D721Med (cell line): ENCODE measurements at regions not wholly inside any gene's neighbourhood (a gene's known extent, or its start where the extent isn't known, plus 50 kb on each side); places are given as distances from the start of the nearest gene placed in this dataset.

Experiments
- DNase-seq: peaks from one replicate; pipeline ENCODE4 v3.0.0; 2011; ENCODE audit warnings: low spot score; ENCODE audit not compliant: insufficient read length
- FAIRE-seq: peaks from 2 replicates; lab custom pipeline; 2011; peaks lifted over from hg19 to GRCh38; lab: Jason Lieb, UNC
- CTCF ChIP-seq: IDR thresholded peaks from 2 replicates; pipeline ENCODE4 v1.5.1; 2012; ENCODE audit warnings: mild to moderate bottlenecking, control low read depth; ENCODE audit not compliant: insufficient read depth; ENCODE audit errors: missing control alignments

GRCh38 chr13:48901781-48902180, 73.9 kb upstream of the FNDC3A start:
- no peak for TF ChIP-seq CTCF
- FAIRE-seq (no peak), DNase-seq (no peak)

GRCh38 chr13:48902368-48902767, 73.3 kb upstream of the FNDC3A start:
- DNase-seq (no peak), FAIRE-seq (no peak)

DNA sequence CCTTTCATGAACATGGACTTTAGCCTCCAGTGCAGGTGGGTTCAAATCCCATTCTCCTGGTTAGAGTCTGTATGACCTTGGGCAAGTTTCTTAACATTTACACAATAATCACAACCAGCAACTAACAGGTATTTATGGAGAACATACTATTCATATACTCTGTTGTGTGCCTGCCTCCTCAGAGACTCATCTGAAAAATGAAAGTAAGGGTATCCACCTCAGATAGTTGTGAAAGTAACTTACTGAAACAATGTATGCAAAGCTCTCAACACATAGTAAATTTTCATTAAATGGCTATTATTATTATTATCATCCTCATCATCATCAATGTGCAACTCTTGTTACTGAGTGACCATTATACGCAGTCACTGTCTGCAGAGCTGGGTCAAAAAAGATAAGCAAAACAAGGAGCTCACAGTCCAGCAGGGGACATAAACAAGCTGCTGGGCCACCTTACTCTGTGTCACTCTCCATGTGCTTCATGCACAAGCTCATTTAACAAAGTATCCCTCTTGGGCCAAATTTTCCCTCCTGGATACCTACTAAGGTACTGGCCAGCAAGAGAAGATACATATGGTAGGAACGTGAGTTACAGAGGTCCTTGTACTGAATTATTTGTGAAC, 70.9 kb upstream of the FNDC3A start:
- no peak for FAIRE-seq
- TF ChIP-seq CTCF = no peak
- no peak for DNase-seq

More at GRCh38 chr13:48902368-48902767, 73.3 kb upstream of the FNDC3A start:
- TF ChIP-seq CTCF = no peak

DNA sequence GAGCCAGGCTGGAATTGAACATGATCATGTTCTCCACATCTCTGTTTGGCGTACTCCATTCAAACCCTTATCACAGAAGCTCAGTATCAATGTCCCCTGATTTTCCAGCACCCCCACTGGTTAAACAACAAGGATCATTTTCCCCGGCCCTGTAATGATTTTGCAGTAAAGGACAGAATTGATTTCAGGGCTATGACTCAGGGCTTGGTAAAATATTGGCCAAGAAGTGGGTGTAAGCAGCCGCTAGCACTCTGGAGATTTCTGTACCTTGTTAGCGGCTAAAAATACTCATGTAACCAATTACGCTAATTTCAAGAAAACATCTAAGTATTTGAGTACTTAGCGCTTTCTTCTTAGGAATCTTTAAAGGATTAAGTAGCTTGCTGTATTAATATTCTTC, 69.5 kb upstream of the FNDC3A start:
- TF ChIP-seq CTCF = no peak
- FAIRE-seq = no peak
- DNase-seq = no peak

GRCh38 chr13:48908381-48909055, 67.2 kb upstream of the FNDC3A start:
- FAIRE-seq (no peak), DNase-seq (no peak)
- no peak for TF ChIP-seq CTCF

DNA sequence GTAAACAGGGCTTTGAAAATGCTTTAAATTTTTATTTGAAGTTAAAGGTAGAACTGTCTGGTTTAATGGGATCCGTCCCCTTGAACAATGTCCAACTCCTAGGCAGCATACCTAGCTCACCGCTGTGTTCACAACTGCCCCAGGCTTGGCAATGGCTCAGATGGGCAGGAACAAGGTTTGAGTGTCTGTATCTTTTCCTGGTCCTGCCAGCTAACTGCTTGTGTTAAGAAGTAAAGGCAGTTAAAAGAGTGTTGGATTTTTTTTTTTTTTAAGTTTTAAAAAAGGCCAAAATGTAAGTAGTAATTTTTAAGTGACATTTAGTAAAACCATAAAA, 66.7 kb upstream of the FNDC3A start:
- TF ChIP-seq CTCF = no peak
- FAIRE-seq (no peak), DNase-seq (no peak)

- no peak for DNase-seq
These were observed 65.0 kb upstream of the FNDC3A start for GRCh38 chr13:48910686-48911085.

More at GRCh38 chr13:48910686-48911085, 65.0 kb upstream of the FNDC3A start:
- FAIRE-seq = no peak
- no peak for TF ChIP-seq CTCF
